Epithelial cell of prostate (primary cell): ENCODE measurements at regions not wholly inside any gene's neighbourhood (a gene's known extent, or its start where the extent isn't known, plus 50 kb on each side); places are given as distances from the start of the nearest gene placed in this dataset.

Experiments used
- DNase-seq: peaks from one replicate; pipeline ENCODE4 v3.0.0-alpha.2; 2011; ENCODE audit warnings: low read depth, low spot score
- H3K27ac ChIP-seq: fragments of 450-650 bp; 2 replicates; pipeline ENCODE4 v1.5.1; 2017; ENCODE audit warnings: mild to moderate bottlenecking

DNA sequence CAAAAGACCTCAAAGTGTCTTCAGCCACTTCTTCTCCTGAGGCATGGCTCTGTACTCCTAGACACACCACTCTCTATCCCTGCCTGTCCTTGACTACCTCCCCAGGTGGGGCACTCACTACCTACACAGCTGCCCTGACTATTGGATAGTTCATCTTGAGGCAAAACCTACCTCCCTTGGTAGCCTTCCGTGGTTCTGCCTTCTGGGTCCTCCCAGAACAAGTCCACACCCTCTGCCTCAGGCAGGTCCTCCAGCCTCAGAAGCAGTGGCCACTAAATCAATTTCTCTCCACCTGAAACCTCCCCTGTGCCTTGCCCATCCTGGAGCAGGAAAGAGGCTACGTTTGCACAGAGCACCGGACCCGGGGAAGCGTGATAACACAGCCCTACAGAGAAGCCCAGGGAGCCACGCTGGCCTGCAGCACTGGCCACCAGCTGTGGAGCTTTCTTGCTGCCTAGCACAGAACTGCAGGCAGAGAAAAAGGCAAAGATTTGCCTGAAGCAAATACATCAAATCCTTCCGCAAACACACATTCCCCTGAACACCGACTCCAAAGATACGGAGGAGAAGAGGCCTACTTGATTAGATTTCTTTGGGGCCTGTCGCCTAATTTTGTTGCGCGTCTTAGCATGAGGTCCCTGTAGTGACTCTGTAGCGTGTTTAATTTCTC, 141.8 kb downstream of the C9orf50 start:
- H3K27ac ChIP-seq, result no peak overlapping the region
- no peak for DNase-seq

DNA sequence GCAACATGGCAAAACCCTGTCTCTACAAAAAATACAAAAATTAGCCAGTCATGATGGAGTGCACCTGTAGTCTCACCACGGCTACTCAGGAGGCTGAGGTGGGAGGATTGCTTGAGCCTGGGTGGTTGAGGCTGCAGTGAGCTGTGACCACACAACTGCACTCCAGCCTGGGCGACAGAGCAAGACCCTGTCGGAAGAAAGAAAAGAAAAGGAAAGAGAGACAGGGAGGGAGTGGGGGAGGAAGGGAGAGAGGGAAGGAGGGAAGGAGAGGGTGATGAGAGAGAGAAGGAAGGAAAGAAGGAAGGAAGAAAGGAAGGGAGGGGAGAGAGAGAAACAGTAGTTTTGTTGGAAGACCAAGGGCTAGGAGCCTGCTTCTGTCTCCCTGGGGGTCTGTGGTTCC, 142.4 kb downstream of the C9orf50 start:
- no peak for DNase-seq
- no peak overlapping the region for H3K27ac ChIP-seq

DNA sequence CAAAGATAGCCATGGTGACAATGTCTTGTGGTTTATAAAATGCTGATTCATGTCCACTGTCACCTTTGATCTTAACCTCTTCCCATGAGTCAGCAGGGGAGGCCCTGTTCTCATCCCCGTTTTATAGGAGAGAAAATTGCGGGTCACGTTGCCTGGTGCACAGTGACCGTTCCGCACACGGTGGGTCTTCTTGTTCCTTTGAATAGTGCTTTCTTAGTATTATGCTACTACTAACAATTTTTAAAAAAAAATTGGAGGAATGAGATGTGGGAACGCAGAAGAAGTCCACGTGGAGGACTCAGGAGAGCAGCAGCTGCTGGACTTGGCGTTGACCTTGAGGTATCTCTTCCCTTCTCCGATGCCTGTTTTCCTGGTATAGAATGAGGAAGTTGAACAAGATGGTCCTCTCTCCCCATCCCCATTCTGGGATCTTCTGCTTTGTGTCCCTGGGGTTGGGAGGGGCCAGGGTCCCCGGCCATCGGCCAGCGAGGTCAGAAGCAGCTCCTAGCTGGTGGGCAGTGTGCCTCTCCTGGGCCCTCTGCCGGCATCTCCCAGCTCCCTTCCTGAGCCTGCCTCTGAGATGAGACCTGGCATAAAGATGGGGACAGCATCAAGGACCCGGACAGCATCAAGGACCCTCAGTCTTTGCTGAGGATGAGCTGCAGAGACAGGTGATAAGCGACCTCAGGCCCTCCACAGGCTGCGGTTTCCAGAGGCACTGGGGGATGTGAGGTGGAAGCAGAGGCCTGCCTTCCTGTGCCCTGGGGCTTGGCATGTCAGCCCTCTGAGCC, 143.9 kb downstream of the C9orf50 start:
- DNase-seq, result no peak
- H3K27ac ChIP-seq, result no peak overlapping the region

DNA sequence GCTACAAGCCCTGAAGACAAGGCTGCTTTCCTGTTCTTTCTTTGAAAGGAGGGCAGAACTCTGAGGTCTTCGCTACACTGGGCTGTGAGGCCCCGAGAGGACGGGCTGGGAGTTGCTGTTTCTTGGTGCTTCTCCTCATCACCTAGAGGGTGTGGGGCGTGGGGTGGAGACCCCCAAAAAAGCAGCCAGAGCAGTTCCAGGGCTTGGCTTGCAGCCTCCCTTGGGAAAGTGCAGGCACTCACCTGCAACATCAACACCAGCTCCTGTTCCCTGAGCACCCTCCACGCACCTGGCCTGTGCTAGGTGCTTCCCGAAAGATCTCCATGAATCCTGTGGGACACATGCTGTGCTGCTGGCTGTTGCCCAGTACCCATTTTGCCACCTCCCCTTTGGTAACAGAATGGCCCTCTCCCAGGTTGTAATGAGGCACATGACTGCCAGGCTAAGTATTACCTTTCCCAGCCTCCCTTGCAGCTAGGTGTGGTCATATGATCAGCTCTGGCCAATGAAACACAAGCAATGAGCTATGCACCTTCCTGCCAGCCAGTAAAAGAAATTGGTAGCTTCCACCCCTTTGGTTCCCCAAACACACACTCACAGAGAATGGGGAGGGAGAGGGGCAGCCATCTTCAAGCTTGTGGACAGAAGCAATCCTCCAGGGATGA, 146.0 kb downstream of the C9orf50 start:
- H3K27ac ChIP-seq, result no peak overlapping the region

DNA sequence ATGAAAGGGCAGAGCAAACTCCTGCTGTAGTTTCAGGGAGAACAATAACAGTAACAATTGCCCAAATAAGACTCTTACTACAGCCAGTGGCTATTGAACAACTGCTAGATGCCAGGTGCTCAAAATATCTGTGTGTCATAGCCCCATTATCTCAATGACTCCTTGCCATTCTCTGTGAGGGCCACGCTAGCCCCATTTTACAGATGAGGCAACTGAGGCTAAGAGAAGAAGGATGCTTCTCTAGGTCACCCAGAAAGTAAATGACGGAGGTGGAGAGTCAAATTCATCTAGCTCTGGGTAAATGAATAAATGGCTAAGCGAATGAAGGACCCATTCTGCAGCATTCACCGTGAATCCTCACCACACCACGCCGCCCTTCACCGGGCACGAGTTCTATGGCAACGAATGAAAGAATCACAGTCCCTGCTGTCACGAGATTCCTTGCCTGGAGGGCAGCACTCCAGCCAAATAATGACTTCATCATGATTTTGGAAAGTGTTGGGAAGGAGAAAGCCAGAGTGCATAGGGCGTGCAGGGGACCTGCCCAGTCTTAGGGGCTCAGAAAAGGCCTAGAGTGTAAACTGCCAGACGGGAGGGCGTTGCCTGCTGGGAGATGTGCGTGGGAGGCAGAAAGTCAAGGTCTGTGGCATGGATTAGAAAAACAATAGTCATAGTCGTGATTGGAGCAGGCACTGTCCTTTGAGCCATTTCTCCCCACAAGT, 147.2 kb downstream of the C9orf50 start:
- no peak overlapping the region for H3K27ac ChIP-seq
- no peak for DNase-seq

More for the DNA sequence above, 146.0 kb downstream of the C9orf50 start:
- no peak for DNase-seq

DNA sequence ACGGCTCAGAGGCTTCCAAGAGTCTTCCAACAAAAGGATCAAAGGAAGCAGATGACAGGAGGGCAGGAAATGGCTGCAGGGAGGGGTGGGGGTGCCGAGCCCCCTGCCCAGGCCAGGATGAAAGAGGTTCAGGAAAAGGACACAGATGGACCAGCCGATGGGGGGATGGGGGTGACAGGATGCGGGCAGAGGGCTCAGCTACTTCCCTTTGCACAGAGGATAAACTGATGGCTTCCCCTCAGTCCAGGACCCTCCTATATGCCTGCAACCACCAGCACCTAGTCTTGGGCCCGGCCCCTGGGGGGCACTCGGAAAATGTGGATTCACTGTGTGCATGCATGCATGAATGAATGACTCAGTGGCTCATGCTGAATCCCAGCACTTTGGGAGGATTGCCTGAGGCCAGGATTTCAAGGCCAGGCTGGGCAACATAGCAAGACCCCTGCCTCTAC, 148.2 kb downstream of the C9orf50 start:
- no peak for DNase-seq
- H3K27ac ChIP-seq, result no peak overlapping the region

DNA sequence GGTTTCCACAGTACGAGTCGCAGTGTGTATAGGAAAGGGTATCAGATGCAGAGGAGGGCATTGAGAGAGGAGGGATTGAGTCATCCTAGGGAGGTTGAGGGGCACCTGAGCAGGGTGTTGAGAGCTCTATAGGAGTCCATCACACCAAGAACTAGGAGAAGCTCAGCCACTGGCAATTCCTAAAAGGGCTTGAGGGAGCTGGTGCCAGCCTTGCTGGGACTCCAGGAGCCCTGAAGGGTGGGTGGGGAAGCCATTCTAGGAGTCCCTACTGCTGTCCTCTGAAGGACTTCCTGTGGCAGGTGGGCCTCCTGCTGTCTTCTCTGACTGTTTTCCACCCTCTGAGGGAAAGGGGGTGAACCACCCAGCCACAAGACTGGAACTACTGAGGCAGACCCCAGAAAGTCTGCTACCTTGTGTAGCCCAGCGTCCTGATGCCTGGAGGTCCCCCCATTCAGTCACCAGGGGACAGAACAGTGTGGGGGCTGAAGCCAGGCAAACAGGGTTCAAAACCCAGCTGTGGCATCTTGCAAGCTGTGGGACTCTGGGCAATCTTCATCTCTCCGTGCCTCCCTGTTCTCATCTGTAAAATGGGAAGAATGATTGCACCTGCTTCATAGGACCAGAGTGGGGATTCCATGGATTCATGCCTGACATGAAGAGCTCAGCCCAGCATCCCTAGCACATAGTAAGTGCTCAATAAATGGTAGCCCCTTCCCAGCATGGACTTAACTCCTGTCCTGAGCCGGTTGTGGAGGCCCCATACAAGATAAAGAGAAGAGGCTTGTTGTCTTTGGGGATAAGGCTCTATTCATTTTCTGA, 149.5 kb downstream of the C9orf50 start:
- DNase-seq, result no peak
- H3K27ac ChIP-seq, result no peak overlapping the region

DNA sequence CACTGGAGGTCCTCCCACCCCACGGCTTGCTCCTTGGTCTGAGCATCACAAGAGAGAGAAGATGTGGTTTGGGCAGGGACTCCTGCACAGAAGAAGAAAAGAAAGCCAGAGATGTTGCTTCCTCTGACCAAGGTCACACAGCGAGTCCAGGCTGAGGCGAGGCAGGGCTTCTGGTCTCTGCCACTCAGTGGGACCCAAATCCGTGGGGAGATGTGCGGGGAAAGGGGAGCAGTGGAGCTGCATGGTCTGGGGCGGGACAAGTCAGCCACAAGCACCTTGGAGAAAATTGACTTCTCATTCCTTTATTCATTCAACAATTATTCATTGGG, 150.9 kb downstream of the C9orf50 start:
- no peak overlapping the region for H3K27ac ChIP-seq
- no peak for DNase-seq

DNA sequence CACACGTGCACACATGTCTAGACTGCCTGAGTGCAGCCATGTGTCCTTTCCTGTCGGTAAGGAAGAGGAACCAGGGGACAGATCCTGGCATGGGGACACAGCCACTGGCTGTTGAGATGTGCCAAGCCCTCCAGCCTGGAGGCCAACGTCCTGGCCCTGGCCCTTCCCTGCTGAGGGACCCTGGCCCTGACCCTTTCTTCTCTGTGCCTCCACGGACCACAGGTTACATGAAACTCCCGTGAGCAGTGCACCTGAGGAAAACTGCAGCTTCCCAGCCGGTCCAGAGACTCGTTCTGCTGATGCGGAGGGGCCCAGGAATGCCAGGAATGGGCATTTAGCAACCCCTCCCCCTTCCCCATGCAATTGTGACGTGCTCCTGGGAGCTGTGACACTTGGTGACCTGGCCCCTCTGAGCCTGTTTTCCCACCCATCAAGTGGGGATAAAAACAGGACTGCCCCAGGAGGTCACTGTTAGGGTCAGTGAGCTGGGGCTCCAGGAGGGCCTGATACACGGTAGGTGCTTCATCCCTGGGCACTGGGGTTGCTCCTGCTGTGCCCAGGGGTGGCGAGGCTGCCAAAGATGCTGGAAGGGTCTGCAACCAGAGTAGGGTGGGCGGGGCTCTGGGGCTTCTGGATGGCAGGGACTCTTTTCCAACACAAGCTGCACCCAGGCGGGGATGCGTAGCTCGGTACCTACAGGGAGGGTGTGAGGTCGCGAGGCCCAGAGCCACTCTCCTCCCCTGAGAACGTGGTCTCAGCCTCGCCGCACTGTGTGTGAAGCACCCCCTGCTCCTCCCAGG, 151.5 kb downstream of the C9orf50 start:
- H3K27ac ChIP-seq, result no peak overlapping the region
- no peak for DNase-seq

DNA sequence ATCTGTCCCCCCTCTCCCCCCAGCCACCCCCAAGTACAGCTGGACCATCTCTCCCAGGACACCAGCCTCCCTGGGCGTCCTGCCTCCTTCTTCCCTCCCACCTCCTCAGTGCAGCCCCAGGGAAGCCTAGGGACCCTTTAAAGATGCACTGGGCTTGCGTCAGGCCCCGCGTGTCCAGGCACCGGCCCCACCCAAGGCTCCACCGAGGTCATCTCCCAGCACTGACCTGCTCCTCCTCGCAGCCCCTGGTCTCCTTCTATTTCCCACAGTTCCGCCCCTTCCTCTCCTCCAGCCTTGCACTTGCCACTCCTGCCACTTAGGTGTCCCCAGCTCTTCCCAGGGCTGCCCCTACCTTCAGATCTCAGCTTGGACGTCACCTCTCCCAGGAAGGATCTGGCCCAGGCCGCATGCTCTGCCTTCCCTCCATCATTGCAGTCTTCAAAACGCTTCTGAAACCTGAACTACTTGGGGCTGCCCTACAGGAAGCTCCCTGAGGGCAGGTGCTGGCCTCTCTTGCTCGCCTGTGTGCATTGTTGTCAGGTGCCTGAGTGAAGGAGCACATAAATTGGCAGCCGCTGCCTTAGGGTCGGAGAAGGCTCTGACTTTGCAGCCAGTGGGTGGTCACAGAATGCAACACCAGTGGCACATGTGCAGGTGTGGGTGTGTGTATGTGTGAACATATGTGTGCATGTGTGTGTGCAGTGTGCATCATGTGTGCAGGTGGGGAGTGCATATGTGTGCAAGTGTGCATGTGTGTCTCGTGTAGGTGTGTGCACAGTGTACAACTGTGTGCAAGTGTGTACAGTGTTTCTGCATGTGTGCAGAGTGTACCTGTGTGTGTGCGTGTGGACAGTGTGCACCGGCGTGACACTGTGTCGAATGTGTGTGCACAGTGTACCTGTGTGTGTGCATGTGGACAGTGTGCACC, 152.9 kb downstream of the C9orf50 start:
- no peak for DNase-seq
- H3K27ac ChIP-seq, result no peak overlapping the region

DNA sequence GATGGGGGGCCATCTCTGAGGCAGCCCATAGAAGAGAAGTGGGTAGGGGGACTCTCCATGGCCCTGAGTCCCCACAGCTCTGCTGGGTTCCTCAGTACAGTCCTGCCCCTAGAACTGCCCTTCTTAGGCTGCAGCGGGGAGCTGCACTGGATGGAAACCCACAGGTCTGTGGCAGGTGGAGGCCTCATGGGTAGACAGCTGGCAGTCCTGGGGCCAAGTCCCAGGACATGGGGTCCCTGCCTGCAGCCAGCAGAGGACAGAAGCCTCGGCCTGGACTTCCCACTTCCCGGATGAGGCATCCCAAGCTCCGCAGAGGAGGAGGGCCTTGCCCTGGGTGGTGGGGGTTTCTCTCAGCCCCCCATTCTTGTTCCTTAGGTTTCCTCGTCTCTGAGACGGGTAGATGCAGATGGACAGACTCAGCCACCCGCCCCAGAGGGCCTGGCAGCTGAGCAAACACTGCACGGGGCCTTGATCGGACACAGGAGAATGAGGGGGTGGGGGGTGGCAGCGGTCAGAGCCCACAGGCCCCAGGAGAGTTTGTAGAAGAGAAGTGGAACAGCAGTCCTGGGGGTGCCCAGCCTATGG, 153.8 kb downstream of the C9orf50 start:
- H3K27ac ChIP-seq, result no peak overlapping the region
- no peak for DNase-seq

DNA sequence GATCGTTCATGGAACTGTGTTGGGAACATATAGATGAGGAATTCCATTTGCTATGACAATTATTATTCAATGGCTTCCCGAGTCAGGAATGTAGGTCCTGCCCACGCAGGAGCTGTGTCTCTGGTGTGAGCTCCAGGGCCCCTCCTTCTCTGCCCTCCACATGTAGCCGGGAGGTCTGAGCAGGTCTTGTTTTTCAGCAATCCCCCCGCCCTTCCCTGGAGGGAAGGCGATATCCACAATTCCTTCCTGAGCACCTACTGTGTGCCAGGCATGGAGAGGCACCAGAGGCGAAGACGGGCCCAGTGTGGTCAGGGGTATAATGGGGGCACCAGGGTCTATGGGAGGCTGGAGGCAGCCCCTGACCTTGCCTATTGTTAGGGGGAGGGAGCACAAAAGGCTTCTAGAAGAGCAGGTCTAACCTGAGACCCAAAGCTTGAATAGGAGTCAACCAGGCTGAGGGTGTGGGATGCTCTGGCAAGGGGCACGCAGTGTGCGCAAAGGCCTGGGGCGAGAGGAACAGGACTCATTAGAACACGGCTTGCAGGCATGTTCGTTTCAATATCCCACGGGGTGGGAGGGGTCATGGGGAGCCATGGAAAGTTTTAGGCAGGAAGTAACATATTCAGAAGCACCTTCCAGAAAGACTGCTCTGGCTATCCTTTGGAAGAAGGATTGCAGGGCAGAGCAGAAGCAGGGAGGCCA, 154.9 kb downstream of the C9orf50 start:
- no peak overlapping the region for H3K27ac ChIP-seq
- DNase-seq, result no peak

DNA sequence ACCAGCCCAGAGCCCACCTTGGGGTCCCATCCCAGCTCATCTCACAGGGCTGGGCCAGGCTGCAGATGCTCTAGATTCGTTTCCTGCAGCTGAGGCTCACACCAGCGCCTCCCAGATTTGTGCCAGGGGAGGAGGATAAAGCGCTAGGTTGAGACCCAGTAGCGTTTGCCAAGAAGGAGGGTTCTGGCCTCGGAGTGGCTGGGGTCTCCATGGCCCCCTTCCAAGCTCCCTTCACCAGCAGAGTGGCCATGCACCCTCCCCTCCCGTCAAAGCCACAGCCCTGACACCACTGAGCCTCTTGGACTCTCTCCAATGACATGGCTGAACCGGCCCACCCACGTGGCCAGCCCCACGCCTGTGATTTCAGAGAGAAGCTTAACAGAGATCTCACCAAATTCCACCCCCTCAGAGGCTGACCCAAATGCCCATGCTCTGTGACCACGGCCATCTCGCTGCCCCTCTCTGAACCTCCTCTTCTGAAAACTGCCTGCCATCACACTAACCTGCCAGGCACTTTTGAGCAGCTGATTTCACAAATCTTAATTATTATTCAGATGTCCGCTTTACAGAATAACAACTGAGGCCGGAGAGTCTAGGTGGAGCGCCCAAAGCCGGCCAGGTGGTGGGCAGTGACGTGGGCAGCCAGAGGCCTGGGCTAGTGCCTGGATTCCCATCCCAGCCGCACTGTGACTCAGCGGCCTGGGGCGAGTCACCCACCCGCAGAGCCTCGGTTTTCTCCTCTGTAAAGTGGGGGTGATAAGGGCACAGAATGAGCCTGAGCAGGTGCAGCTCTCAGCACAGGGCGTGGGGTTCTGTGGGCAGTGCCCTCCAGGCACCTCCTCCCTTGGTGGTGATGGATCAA, 155.7 kb downstream of the C9orf50 start:
- no peak for DNase-seq
- no peak overlapping the region for H3K27ac ChIP-seq

DNA sequence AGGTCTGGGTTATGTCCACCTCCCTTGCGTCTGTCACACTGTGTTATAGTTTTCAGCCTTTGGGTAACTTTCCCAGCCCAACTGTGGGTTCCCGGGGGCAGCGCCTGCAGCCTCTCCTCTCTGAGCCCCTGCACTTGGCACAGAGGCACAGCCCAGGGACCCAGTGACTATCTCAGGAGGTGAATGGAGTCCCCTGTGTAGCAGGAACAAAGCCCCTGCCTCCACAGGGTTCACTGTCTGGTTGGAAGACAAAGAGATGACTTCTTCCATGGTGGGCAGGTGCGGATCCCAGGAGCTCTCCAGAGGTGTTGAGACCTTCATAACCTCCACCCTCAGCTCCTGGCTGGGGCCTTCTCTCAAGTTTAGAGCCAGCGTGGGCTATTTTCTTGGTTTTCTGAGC, 156.9 kb downstream of the C9orf50 start:
- DNase-seq, result no peak
- no peak overlapping the region for H3K27ac ChIP-seq

DNA sequence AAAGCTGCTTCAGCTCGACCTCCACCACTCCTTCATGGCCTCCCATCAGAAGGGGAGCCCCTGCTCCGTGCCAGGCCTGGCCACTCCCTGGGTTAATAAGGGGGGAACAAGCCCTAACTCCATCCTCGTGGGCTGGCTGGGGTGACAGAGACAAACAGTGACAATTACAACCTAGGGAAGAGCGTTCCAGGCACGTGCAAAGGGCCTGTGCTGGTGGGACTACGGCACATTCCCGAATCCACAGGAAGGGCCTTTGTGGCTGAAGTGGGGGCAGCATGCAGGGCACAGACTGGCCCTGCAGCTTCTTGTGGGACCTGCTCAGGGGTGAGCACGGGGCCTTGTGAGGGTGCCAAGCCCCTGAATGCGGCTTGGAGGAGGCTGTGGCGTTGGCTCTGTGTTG, 157.4 kb downstream of the C9orf50 start:
- no peak for DNase-seq
- H3K27ac ChIP-seq, result no peak overlapping the region

DNA sequence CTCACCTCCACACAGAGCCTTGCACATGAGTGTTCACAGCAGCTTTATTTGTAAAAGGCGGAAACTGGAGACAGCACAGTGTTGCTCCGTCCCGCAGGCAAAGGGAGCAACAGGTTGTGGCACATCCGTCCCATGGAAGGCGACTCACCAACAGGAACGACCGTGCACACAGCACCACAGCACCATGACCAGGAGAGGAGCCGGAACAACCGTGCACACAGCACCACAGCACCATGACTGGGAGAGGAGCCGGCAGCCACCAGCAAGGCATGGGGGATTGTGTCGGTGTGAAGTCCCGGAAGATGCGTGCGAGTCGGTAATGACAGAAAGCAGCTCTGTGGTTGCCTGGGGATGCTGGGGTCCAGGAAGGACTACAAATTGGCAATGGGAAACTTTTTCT, 158.5 kb downstream of the C9orf50 start:
- no peak overlapping the region for H3K27ac ChIP-seq

More for the DNA sequence above, 158.5 kb downstream of the C9orf50 start:
- no peak for DNase-seq
